ENCODE measurements at regions not wholly inside any gene's neighbourhood (a gene's known extent, or its start where the extent isn't known, plus 50 kb on each side); places are given as distances from the start of the nearest gene placed in this dataset.

GRCh38 chr1:219527994-219528393 lies 84.9 kb downstream of the ZC3H11B start:
- no peaks in the 10 kb centered on the region for H3K9me3 ChIP-seq (ENCODE audit: control insufficient read depth, low read length)
- no peak overlapping the region for H3K4me3 ChIP-seq (ENCODE audit: insufficient read depth, low read depth, low read length)
- H3K4me1 ChIP-seq (ENCODE audit: control insufficient read depth, insufficient read depth, low read length), result peaks cover 8% of the 10 kb centered on the region
- 96 to 97% methylated on average over 3 of the region's 3 CpGs for WGBS, 2 experiments
- H3K36me3 ChIP-seq (ENCODE audit: control insufficient read depth, insufficient read depth, low read length), result no peaks in the 10 kb centered on the region
- H3K27ac ChIP-seq (ENCODE audit: insufficient read depth, low read depth, low read length, poor library complexity, severe bottlenecking), result no peak overlapping the region
- no peaks in the 10 kb centered on the region for H3K27me3 ChIP-seq (ENCODE audit: control insufficient read depth, insufficient read depth, low read length, poor library complexity, severe bottlenecking)

- WGBS, 2 experiments, result 88 to 92% methylated on average over 2 of the region's 2 CpGs
- Histone ChIP-seq H3K9me3 (ENCODE audit: control insufficient read depth, low read length) (no peaks in the 10 kb centered on the region), H3K27ac (ENCODE audit: insufficient read depth, low read depth, low read length, poor library complexity, severe bottlenecking) (no peak overlapping the region), H3K36me3 (ENCODE audit: control insufficient read depth, insufficient read depth, low read length) (no peaks in the 10 kb centered on the region), H3K27me3 (ENCODE audit: control insufficient read depth, insufficient read depth, low read length, poor library complexity, severe bottlenecking) (no peaks in the 10 kb centered on the region), H3K4me1 (ENCODE audit: control insufficient read depth, insufficient read depth, low read length) (peaks cover 8% of the 10 kb centered on the region), H3K4me3 (ENCODE audit: insufficient read depth, low read depth, low read length) (no peak overlapping the region)
These were observed 86.8 kb downstream of the ZC3H11B start for GRCh38 chr1:219526074-219526473.

GRCh38 chr1:219523411-219523810 lies 89.5 kb downstream of the ZC3H11B start:
- Histone ChIP-seq H3K27ac (ENCODE audit: insufficient read depth, low read depth, low read length, poor library complexity, severe bottlenecking) (no peak overlapping the region), H3K36me3 (ENCODE audit: control insufficient read depth, insufficient read depth, low read length) (no peaks in the 10 kb centered on the region), H3K27me3 (ENCODE audit: control insufficient read depth, insufficient read depth, low read length, poor library complexity, severe bottlenecking) (no peaks in the 10 kb centered on the region), H3K4me1 (ENCODE audit: control insufficient read depth, insufficient read depth, low read length) (peaks cover 1% of the 10 kb centered on the region), H3K4me3 (ENCODE audit: insufficient read depth, low read depth, low read length) (no peak overlapping the region), H3K9me3 (ENCODE audit: control insufficient read depth, low read length) (no peaks in the 10 kb centered on the region)
- 80 to 92% methylated on average over 1 to 2 of the region's 2 CpGs for WGBS, 2 experiments

- WGBS, 2 experiments, result 81 to 83% methylated on average over 1 of the region's 1 CpG
- Histone ChIP-seq H3K27me3 (ENCODE audit: control insufficient read depth, insufficient read depth, low read length, poor library complexity, severe bottlenecking) (no peaks in the 10 kb centered on the region), H3K27ac (ENCODE audit: insufficient read depth, low read depth, low read length, poor library complexity, severe bottlenecking) (no peak overlapping the region), H3K4me1 (ENCODE audit: control insufficient read depth, insufficient read depth, low read length) (no peaks in the 10 kb centered on the region), H3K4me3 (ENCODE audit: insufficient read depth, low read depth, low read length) (no peak overlapping the region), H3K9me3 (ENCODE audit: control insufficient read depth, low read length) (no peaks in the 10 kb centered on the region), H3K36me3 (ENCODE audit: control insufficient read depth, insufficient read depth, low read length) (no peaks in the 10 kb centered on the region)
These were observed 91.6 kb downstream of the ZC3H11B start for GRCh38 chr1:219521325-219521724.

- Histone ChIP-seq H3K9me3 (ENCODE audit: control insufficient read depth, low read length) (no peaks in the 10 kb centered on the region), H3K27ac (ENCODE audit: insufficient read depth, low read depth, low read length, poor library complexity, severe bottlenecking) (no peak overlapping the region), H3K4me3 (ENCODE audit: insufficient read depth, low read depth, low read length) (no peak overlapping the region), H3K36me3 (ENCODE audit: control insufficient read depth, insufficient read depth, low read length) (no peaks in the 10 kb centered on the region), H3K27me3 (ENCODE audit: control insufficient read depth, insufficient read depth, low read length, poor library complexity, severe bottlenecking) (no peaks in the 10 kb centered on the region), H3K4me1 (ENCODE audit: control insufficient read depth, insufficient read depth, low read length) (no peaks in the 10 kb centered on the region)
- WGBS, 2 experiments, result 93 to 100% methylated on average over 1 to 2 of the region's 3 CpGs
These were observed 92.7 kb downstream of the ZC3H11B start for GRCh38 chr1:219520241-219520640.

GRCh38 chr1:219518907-219519248 lies 94.0 kb downstream of the ZC3H11B start:
- H3K27ac ChIP-seq (ENCODE audit: insufficient read depth, low read depth, low read length, poor library complexity, severe bottlenecking), result no peak overlapping the region
- no peaks in the 10 kb centered on the region for H3K36me3 ChIP-seq (ENCODE audit: control insufficient read depth, insufficient read depth, low read length)
- no peaks in the 10 kb centered on the region for H3K9me3 ChIP-seq (ENCODE audit: control insufficient read depth, low read length)
- no peak overlapping the region for H3K4me3 ChIP-seq (ENCODE audit: insufficient read depth, low read depth, low read length)
- no peaks in the 10 kb centered on the region for H3K4me1 ChIP-seq (ENCODE audit: control insufficient read depth, insufficient read depth, low read length)
- no peaks in the 10 kb centered on the region for H3K27me3 ChIP-seq (ENCODE audit: control insufficient read depth, insufficient read depth, low read length, poor library complexity, severe bottlenecking)

GRCh38 chr1:219518168-219518906 lies 94.6 kb downstream of the ZC3H11B start:
- Histone ChIP-seq H3K27ac (ENCODE audit: insufficient read depth, low read depth, low read length, poor library complexity, severe bottlenecking) (no peak overlapping the region), H3K4me3 (ENCODE audit: insufficient read depth, low read depth, low read length) (no peak overlapping the region), H3K36me3 (ENCODE audit: control insufficient read depth, insufficient read depth, low read length) (no peaks in the 10 kb centered on the region), H3K4me1 (ENCODE audit: control insufficient read depth, insufficient read depth, low read length) (no peaks in the 10 kb centered on the region), H3K9me3 (ENCODE audit: control insufficient read depth, low read length) (no peaks in the 10 kb centered on the region), H3K27me3 (ENCODE audit: control insufficient read depth, insufficient read depth, low read length, poor library complexity, severe bottlenecking) (no peaks in the 10 kb centered on the region)
- 79 to 81% methylated on average over 3 of the region's 3 CpGs for WGBS, 2 experiments

- no peak overlapping the region for H3K4me3 ChIP-seq (ENCODE audit: insufficient read depth, low read depth, low read length)
- no peaks in the 10 kb centered on the region for H3K9me3 ChIP-seq (ENCODE audit: control insufficient read depth, low read length)
- 70 to 80% methylated on average over 3 of the region's 3 CpGs for WGBS, 2 experiments
- H3K27ac ChIP-seq (ENCODE audit: insufficient read depth, low read depth, low read length, poor library complexity, severe bottlenecking), result no peak overlapping the region
- H3K27me3 ChIP-seq (ENCODE audit: control insufficient read depth, insufficient read depth, low read length, poor library complexity, severe bottlenecking), result no peaks in the 10 kb centered on the region
- H3K36me3 ChIP-seq (ENCODE audit: control insufficient read depth, insufficient read depth, low read length), result no peaks in the 10 kb centered on the region
- no peaks in the 10 kb centered on the region for H3K4me1 ChIP-seq (ENCODE audit: control insufficient read depth, insufficient read depth, low read length)
These were observed 95.9 kb downstream of the ZC3H11B start for GRCh38 chr1:219517031-219517430.

DNA sequence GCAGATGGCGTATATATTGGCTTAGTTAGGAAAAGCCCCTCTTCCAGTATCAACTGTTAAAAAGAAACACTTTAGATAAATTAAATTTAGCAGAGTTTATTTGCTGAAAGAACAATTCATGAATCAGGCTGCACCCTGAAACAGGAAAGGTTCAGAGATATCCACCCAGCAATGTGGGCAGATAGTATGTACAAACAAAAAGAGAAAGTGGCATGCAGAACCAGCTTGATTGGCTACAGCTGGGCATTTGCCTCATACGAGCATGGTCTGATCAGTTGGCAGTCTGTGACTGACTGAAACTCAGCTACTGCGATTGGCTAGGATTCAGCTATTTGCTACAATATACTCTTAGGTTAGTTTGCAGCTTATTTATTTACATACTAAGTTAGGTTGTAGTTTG lies 98.2 kb downstream of the ZC3H11B start:
- Histone ChIP-seq H3K27ac (ENCODE audit: insufficient read depth, low read depth, low read length, poor library complexity, severe bottlenecking) (no peak overlapping the region), H3K4me3 (ENCODE audit: insufficient read depth, low read depth, low read length) (no peak overlapping the region), H3K9me3 (ENCODE audit: control insufficient read depth, low read length) (no peaks in the 10 kb centered on the region), H3K27me3 (ENCODE audit: control insufficient read depth, insufficient read depth, low read length, poor library complexity, severe bottlenecking) (no peaks in the 10 kb centered on the region), H3K36me3 (ENCODE audit: control insufficient read depth, insufficient read depth, low read length) (no peaks in the 10 kb centered on the region), H3K4me1 (ENCODE audit: control insufficient read depth, insufficient read depth, low read length) (no peaks in the 10 kb centered on the region)
- 94 to 98% methylated on average over 2 to 3 of the region's 3 CpGs for WGBS, 2 experiments

DNA sequence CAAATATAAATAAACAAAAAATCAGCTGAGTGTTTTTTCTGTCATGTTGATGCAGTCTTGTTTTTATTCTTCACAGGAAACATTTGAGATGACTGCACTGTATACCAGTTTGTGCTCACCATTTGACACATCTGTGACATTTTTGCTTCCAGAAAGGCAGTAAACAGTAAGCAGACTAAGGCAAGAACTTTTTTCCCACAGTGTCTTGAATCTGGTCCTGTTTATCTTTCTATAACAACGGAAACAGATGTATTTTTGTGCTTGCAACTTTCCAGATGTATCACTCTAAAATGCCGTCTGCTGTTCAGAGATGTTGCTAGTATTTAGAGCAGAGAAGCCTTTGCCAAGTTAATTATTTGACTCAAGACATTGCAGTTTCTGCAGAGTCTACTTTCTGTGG lies 105.5 kb downstream of the ZC3H11B start:
- 96 to 98% methylated on average over 2 of the region's 2 CpGs for WGBS, 2 experiments
- H3K4me1 ChIP-seq (ENCODE audit: control insufficient read depth, insufficient read depth, low read length), result no peaks in the 10 kb centered on the region
- no peaks in the 10 kb centered on the region for H3K27me3 ChIP-seq (ENCODE audit: control insufficient read depth, insufficient read depth, low read length, poor library complexity, severe bottlenecking)
- H3K36me3 ChIP-seq (ENCODE audit: control insufficient read depth, insufficient read depth, low read length), result no peaks in the 10 kb centered on the region
- H3K4me3 ChIP-seq (ENCODE audit: insufficient read depth, low read depth, low read length), result no peak overlapping the region
- no peaks in the 10 kb centered on the region for H3K9me3 ChIP-seq (ENCODE audit: control insufficient read depth, low read length)
- H3K27ac ChIP-seq (ENCODE audit: insufficient read depth, low read depth, low read length, poor library complexity, severe bottlenecking), result no peak overlapping the region

DNA sequence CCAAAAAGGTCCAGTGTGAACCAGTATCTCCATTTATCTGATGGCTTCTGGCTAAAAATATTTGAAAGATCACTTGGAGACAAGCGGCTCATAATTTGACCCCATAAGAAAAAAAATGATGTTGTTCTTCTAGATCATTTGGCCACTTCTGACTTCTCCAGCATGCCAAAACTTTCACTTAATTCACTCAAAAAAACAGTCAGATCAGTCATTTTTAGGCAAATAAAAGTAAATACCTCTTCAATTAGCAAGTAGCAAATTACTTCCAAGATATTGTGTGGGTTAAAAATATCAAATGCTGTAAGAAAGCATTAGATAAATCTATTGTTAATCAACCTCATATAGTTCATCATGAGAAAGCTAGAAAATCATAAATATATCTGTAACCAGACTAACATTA lies 106.0 kb downstream of the ZC3H11B start:
- WGBS, 2 experiments, result 81 to 95% methylated on average over 1 of the region's 1 CpG
- no peak overlapping the region for H3K4me3 ChIP-seq (ENCODE audit: insufficient read depth, low read depth, low read length)
- H3K36me3 ChIP-seq (ENCODE audit: control insufficient read depth, insufficient read depth, low read length), result no peaks in the 10 kb centered on the region
- H3K9me3 ChIP-seq (ENCODE audit: control insufficient read depth, low read length), result no peaks in the 10 kb centered on the region
- H3K27me3 ChIP-seq (ENCODE audit: control insufficient read depth, insufficient read depth, low read length, poor library complexity, severe bottlenecking), result no peaks in the 10 kb centered on the region
- no peaks in the 10 kb centered on the region for H3K4me1 ChIP-seq (ENCODE audit: control insufficient read depth, insufficient read depth, low read length)
- no peak overlapping the region for H3K27ac ChIP-seq (ENCODE audit: insufficient read depth, low read depth, low read length, poor library complexity, severe bottlenecking)
